Heart left ventricle (tissue), 13 donors: ENCODE measurements at regions not wholly inside any gene's neighbourhood (a gene's known extent, or its start where the extent isn't known, plus 50 kb on each side); places are given as distances from the start of the nearest gene placed in this dataset.

ENCODE experiments used
- POLR2A ChIP-seq, 2 donors: fragments of 450-650 bp; IDR thresholded peaks; one replicate each; pipeline ENCODE4 v1.6.1; 2017; ENCODE audit warnings: antibody characterized with exemption in 2 of 2, mild to moderate bottlenecking in 2 of 2, moderate library complexity in 2 of 2
- TF ChIP-seq, protein P1 (sequence below), 12 donors: fragments of 200-600 bp; sonication (generic) in 4 of 12; IDR thresholded peaks; one replicate each; pipeline versions ENCODE4 v1.5.0 to v1.8.0; 2018 to 2022; ENCODE audit warnings: antibody characterized with exemption in 12 of 12, mild to moderate bottlenecking in 5 of 12
- donor health status: ischemic (EF 13 %, LVEDD 7.1; RV severe dilation, severe dysfunction).
- donor health status: DM: no; HTN: yes; CAD: no.
- donor health status: DM: no; HTN: no; CAD: no.
- donor health status: ischemic (EF 25% LVEDD 6.9; RV normal size, moderate dysfunction).
- donor health status: ischemic (EF 25% LVEDD 5.7; RV mildly dilated, moderate dysfunction).
- donor health status: ischemic (EF 35%, LVEDD 5.7; RV mildly dilated, moderate dysfunction).
- donor health status: nonischemic (EF 11% LVEDD 7.7; RV severe dilation, severe dysfunction).
- donor health status: DM: yes; HTN: yes; CAD: no.
- donor health status: PGD.
- donor health status: ischemic (EF 29% LVEDD 5.4; RV normal size, mild dysfunction).
- donor health status: nonischemic (EF 23%, LVEDD 6.1; RV moderate dilation, normal function).

DNA sequence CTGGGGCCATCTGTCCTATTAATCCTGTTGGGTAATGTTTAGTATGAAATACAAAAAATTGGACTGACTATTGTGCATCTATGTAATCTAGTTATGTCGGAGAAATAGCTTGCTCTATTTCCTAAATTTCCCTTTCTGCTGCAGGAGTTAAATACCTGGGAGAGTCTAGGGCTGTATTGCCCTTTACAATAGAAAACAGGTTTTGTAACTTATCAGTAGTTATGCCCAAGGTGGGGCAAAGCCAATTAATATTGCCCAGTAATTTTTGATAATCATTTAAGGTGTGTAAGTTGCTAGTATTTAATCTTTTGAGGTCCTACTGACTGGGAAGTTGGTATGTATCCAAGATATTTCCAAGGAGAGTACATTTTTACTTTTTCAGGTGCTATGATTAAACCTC is 838.1 kb downstream of the DACH1 start:
- TF ChIP-seq, protein P1, sequence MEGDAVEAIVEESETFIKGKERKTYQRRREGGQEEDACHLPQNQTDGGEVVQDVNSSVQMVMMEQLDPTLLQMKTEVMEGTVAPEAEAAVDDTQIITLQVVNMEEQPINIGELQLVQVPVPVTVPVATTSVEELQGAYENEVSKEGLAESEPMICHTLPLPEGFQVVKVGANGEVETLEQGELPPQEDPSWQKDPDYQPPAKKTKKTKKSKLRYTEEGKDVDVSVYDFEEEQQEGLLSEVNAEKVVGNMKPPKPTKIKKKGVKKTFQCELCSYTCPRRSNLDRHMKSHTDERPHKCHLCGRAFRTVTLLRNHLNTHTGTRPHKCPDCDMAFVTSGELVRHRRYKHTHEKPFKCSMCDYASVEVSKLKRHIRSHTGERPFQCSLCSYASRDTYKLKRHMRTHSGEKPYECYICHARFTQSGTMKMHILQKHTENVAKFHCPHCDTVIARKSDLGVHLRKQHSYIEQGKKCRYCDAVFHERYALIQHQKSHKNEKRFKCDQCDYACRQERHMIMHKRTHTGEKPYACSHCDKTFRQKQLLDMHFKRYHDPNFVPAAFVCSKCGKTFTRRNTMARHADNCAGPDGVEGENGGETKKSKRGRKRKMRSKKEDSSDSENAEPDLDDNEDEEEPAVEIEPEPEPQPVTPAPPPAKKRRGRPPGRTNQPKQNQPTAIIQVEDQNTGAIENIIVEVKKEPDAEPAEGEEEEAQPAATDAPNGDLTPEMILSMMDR (IDR thresholded peaks at IDR 0.05): no peak
- no peak for TF ChIP-seq POLR2A (IDR thresholded peaks at IDR 0.05)
